SK-N-MC (cell line): ENCODE measurements at regions not wholly inside any gene's neighbourhood (a gene's known extent, or its start where the extent isn't known, plus 50 kb on each side); places are given as distances from the start of the nearest gene placed in this dataset.

Experiments used
- EZH2 ChIP-seq: fragments of 200-600 bp; sonication (generic); IDR thresholded peaks from one replicate; pipeline ENCODE4 v1.6.1; 2017; ENCODE audit warnings: antibody characterized with exemption
- FOXP2 ChIP-seq: optimal IDR thresholded peaks from 2 replicates; pipeline ENCODE3; 2011; ENCODE audit warnings: mild to moderate bottlenecking, moderate library complexity; ENCODE audit not compliant: insufficient read depth; ENCODE audit errors: extremely low read length, control extremely low read depth
- POLR2AphosphoS5 ChIP-seq: IDR thresholded peaks from 2 replicates; pipeline ENCODE4 v1.6.1; 2012; ENCODE audit warnings: mild to moderate bottlenecking, low read depth, low read length, borderline replicate concordance

DNA sequence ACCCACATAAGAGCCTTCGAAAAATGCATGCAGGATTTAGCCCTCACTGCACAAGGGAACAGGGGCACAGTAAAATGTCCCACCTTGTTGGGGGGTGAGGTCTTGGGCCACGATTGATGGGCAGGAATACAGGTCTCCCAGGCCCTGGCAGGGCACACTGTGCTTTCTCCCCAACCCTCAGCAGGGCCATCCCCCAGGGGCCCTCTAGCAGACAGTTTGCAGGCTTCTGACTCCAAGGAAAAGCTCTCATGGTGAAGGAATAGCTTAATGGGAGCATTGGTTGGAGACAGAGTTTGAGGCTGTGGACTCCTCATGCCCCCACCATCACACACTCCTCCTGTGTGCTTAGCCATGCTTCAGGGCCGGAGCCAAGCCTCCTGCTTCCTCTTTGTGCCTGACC lies 484.6 kb downstream of the ZNF536 start:
- TF ChIP-seq FOXP2, result no peak
- TF ChIP-seq POLR2AphosphoS5, result no peak
- TF ChIP-seq EZH2, result no peak
